Body of pancreas (tissue), 4 donors: ENCODE measurements at regions not wholly inside any gene's neighbourhood (a gene's known extent, or its start where the extent isn't known, plus 50 kb on each side); places are given as distances from the start of the nearest gene placed in this dataset.

Experiments
- ATAC-seq: fragments of 150-250 bp; one replicate; pipeline ENCODE4 v1.9.1; 2016
- DNase-seq, 4 donors: peaks; one replicate each; pipeline ENCODE4 v3.0.0-alpha.2; 2019
- H3K27ac ChIP-seq, 4 donors: fragments of 200-600 bp; sonication (generic); 1 replicate in 3 of 4; 2 replicates in 1 of 4; pipeline versions ENCODE4 v1.5.1 to v1.6.1; 2016 to 2019; ENCODE audit warnings: mild to moderate bottlenecking in 1 of 4, mixed read lengths in 1 of 4, moderate library complexity in 1 of 4
- H3K27me3 ChIP-seq, 2 donors: fragments of 200-600 bp; sonication (generic); one replicate each; pipeline ENCODE4 v1.6.0; 2016; ENCODE audit warnings: mild to moderate bottlenecking in 1 of 2
- H3K36me3 ChIP-seq, 2 donors: fragments of 200-600 bp; sonication (generic); replicated peaks in 1 of 2; 2 replicates each; pipeline ENCODE4 v1.5.1; 2016; ENCODE audit warnings: low read depth in 2 of 2; ENCODE audit not compliant: insufficient read depth in 1 of 2
- H3K4me1 ChIP-seq: fragments of 200-600 bp; sonication (generic); one replicate; pipeline ENCODE4 v1.6.0; 2016
- H3K4me3 ChIP-seq, 2 donors: fragments of 200-600 bp; sonication (generic); 1 replicate in 1 of 2; 2 replicates in 1 of 2; pipeline ENCODE4 v1.5.1; 2016 to 2019
- H3K9me3 ChIP-seq, 3 donors: fragments of 200-600 bp; sonication (generic); 1 replicate in 2 of 3; 2 replicates in 1 of 3; pipeline ENCODE4 v1.5.1; 2016
- POLR2A ChIP-seq, 3 donors: fragments of 450-650 bp; IDR thresholded peaks; one replicate each; pipeline ENCODE4 v1.6.1; 2016; ENCODE audit warnings: antibody characterized with exemption in 3 of 3, mild to moderate bottlenecking in 2 of 3
- WGBS, 2 donors: methylation state at CpG; one replicate each; pipeline ENCODE4 v1.1.5; 2017; 5-methylcytosine and 5-hydroxymethylcytosine counted together
- intact Hi-C: fragments of 100-400 bp; cut with DNase I; formaldehyde crosslinking; loops from one replicate; pipeline ENCODE4 v1.15.1; 2023
- TF ChIP-seq, protein P1 (sequence below), 7 experiments: fragments of 450-650 bp in 4 of 7; fragments of 200-600 bp in 3 of 7; sonication (generic) in 3 of 7; IDR thresholded peaks; one replicate each; pipeline ENCODE4 v1.5.1; 2016 to 2019; ENCODE audit warnings: antibody characterized with exemption in 7 of 7

GRCh38 chr4:71978210-71978835 lies 53.5 kb upstream of the NPFFR2 start:
- WGBS, 2 donors, result 78% methylated on average over 1 of the region's 1 CpG
- H3K4me3 ChIP-seq, result no peak overlapping the region
- no peak for TF ChIP-seq POLR2A (IDR thresholded peaks at IDR 0.05)
- TF ChIP-seq, protein P1, sequence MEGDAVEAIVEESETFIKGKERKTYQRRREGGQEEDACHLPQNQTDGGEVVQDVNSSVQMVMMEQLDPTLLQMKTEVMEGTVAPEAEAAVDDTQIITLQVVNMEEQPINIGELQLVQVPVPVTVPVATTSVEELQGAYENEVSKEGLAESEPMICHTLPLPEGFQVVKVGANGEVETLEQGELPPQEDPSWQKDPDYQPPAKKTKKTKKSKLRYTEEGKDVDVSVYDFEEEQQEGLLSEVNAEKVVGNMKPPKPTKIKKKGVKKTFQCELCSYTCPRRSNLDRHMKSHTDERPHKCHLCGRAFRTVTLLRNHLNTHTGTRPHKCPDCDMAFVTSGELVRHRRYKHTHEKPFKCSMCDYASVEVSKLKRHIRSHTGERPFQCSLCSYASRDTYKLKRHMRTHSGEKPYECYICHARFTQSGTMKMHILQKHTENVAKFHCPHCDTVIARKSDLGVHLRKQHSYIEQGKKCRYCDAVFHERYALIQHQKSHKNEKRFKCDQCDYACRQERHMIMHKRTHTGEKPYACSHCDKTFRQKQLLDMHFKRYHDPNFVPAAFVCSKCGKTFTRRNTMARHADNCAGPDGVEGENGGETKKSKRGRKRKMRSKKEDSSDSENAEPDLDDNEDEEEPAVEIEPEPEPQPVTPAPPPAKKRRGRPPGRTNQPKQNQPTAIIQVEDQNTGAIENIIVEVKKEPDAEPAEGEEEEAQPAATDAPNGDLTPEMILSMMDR (IDR thresholded peaks at IDR 0.05), result no peak

DNA sequence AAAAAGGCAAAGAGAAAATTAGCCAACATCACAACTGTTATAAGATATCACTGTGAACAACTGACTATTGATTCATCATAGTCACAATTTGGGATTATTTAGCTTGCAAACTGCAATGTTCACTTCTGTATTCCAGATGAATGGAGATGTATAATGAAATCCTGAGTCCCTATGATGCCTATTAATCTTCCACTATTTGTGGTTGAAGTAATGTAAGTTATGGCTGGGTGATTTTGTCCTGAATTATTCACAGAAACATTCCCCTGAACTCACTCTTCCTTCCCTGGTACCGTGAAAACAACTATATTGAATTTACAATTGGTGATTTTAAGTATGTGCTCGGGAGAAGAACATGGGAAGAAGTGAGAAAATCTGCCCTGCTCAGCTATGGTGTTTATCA lies 50.8 kb upstream of the NPFFR2 start:
- H3K4me3 ChIP-seq, result no peak overlapping the region
- no peaks in the 10 kb centered on the region for H3K4me1 ChIP-seq
- no peaks in the 10 kb centered on the region for H3K36me3 ChIP-seq
- intact Hi-C loops, result no loop called here
- no peaks in the 10 kb centered on the region for H3K27me3 ChIP-seq
- DNase-seq (no peak), ATAC-seq (no peak)
- WGBS, 2 donors, result 71 to 76% methylated on average over 2 of the region's 2 CpGs
- no peaks in the 10 kb centered on the region for H3K9me3 ChIP-seq
- TF ChIP-seq, protein P1 (IDR thresholded peaks at IDR 0.05), result no peak
- no peak for TF ChIP-seq POLR2A (IDR thresholded peaks at IDR 0.05)
- H3K27ac ChIP-seq, result no peak overlapping the region

More at GRCh38 chr4:71978210-71978835, 53.5 kb upstream of the NPFFR2 start:
- Histone ChIP-seq H3K4me1 (no peaks in the 10 kb centered on the region), H3K27ac (no peak overlapping the region), H3K27me3 (no peaks in the 10 kb centered on the region), H3K36me3 (no peaks in the 10 kb centered on the region), H3K9me3 (no peaks in the 10 kb centered on the region)
- DNase-seq, result no peak
- intact Hi-C loops, result no loop called here
- no peak for ATAC-seq
